Esophagus muscularis mucosa (tissue), 4 donors: ENCODE measurements at regions not wholly inside any gene's neighbourhood (a gene's known extent, or its start where the extent isn't known, plus 50 kb on each side); places are given as distances from the start of the nearest gene placed in this dataset.

Experiments
- CTCF ChIP-seq, 3 experiments: fragments of 200-600 bp in 2 of 3; fragments of 450-650 bp in 1 of 3; sonication (generic) in 2 of 3; IDR thresholded peaks; one replicate each; pipeline ENCODE4 v1.5.1; 2017 to 2019; ENCODE audit warnings: antibody characterized with exemption in 3 of 3, mild to moderate bottlenecking in 2 of 3, moderate library complexity in 1 of 3
- EP300 ChIP-seq: sonication (generic); formaldehyde crosslinking; IDR thresholded peaks from one replicate; pipeline ENCODE4 v1.6.1; 2017; ENCODE audit warnings: antibody characterized with exemption
- POLR2A ChIP-seq: fragments of 450-650 bp; IDR thresholded peaks from one replicate; pipeline ENCODE4 v1.6.1; 2017; ENCODE audit warnings: antibody characterized with exemption, moderate library complexity, mild to moderate bottlenecking, low read depth
- POLR2AphosphoS5 ChIP-seq, 2 donors: sonication (generic); formaldehyde crosslinking; IDR thresholded peaks; one replicate each; pipeline ENCODE4 v1.6.1; 2017; ENCODE audit warnings: antibody characterized with exemption in 2 of 2

GRCh38 chr12:87511371-87511770, 517.8 kb downstream of the C12orf50 start:
- TF ChIP-seq CTCF (IDR thresholded peaks at IDR 0.05) (no peak), EP300 (no peak), POLR2AphosphoS5 (IDR thresholded peaks at IDR 0.05) (no peak), POLR2A (no peak)
